ENCODE measurements at regions not wholly inside any gene's neighbourhood (a gene's known extent, or its start where the extent isn't known, plus 50 kb on each side); places are given as distances from the start of the nearest gene placed in this dataset.

GRCh38 chr6:841569-841968 is 148.6 kb upstream of the EXOC2 start:
- TF ChIP-seq CTCF (IDR thresholded peaks at IDR 0.05; ENCODE audit: low read depth, low read length) (no peak), EZH2phosphoT487 (IDR thresholded peaks at IDR 0.05; ENCODE audit: low read depth) (no peak)
